Activated CD8-positive, alpha-beta memory T cell treated with anti-CD3 and anti-CD28 coated beads, Interleukin-2, amount 50 U/mL, for 48 hours (primary cell): ENCODE measurements at regions not wholly inside any gene's neighbourhood (a gene's known extent, or its start where the extent isn't known, plus 50 kb on each side); places are given as distances from the start of the nearest gene placed in this dataset.
"Not testable (repeated sequence)": the region's sequence is repeated elsewhere in the genome, so short reads cannot be mapped to it uniquely, and the experiment has no call there.

Experiments
- DNase-seq: peaks from one replicate; pipeline ENCODE4 v3.0.0-alpha.2; 2020

GRCh38 chr11:82533628-82534327 lies 199.9 kb downstream of the FAM181B start:
- DNase-seq: no peak

GRCh38 chr11:82529936-82530335 lies 203.7 kb downstream of the FAM181B start:
- no peak for DNase-seq

- DNase-seq: no peak
Observed at GRCh38 chr11:82527081-82527584, 206.5 kb downstream of the FAM181B start.

DNA sequence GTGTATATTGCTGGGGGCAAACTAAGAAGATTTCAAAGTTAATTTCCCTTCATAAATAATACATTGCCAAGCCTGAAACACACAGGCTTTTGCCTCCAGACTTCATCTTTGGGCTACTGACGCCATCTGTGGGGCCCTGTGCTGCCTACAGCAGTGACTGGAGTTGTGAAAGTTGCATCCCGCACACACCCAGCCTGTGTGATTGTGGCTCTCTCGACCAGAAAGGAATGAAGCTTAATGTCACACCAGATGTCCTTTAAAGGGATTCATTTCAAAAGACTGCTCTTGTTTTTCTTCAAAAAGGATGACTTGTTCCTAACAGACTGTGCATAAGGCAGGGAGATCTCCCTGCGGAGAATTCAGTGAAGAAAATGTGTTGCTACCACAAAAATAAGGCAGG lies 210.5 kb downstream of the FAM181B start:
- DNase-seq: no peak

GRCh38 chr11:82521427-82521826 lies 212.2 kb downstream of the FAM181B start:
- DNase-seq: no peak

DNA sequence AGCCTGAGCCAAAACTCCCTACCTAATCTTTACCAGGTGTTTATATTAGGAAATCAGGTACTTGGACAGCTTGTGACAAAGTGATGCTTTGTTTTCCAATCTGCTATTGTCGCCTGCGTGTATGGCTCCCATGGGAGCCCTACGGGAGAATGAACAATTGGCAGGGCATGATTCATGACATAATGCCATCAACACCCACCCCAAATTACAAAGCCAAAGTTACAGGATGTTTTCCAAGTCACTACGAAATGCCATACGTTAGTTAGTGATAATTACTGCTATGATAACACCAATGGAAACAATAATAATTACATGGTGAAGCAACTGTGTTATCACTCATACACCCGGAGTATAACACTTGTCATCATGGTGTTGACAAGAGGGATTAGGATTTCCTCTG lies 226.4 kb downstream of the FAM181B start:
- DNase-seq: no peak

DNA sequence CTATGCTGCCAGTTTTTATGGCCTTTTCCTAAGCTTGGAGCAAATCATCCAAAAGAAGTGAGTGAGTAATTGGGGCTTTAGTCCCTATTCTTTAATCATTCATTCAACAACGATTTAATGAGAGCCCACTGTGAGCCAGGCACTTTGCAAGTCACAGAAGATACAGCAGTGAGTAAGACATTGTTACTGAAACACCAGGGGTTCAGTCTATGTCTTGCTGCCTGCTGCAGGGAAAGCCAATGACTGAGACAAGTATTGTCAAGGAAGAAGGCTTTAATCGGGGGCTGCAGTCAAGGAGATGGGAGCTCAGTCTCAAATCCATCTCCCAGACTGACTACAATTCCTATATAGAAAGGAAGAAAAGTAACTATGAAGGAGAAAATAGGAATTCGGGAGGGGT lies 228.3 kb downstream of the FAM181B start:
- no peak for DNase-seq

- DNase-seq: not testable (repeated sequence)
Observed at GRCh38 chr11:82501174-82501573, 232.5 kb downstream of the FAM181B start.

GRCh38 chr11:82494988-82495432 lies 238.7 kb downstream of the FAM181B start:
- no peak for DNase-seq

GRCh38 chr11:82474876-82475275 lies 258.8 kb downstream of the FAM181B start:
- no peak for DNase-seq

GRCh38 chr11:82465481-82465880 lies 268.2 kb downstream of the FAM181B start:
- no peak for DNase-seq

GRCh38 chr11:82462608-82463242 lies 270.9 kb downstream of the FAM181B start:
- no peak for DNase-seq

GRCh38 chr11:82458761-82459160 lies 274.9 kb downstream of the FAM181B start:
- DNase-seq: no peak

DNA sequence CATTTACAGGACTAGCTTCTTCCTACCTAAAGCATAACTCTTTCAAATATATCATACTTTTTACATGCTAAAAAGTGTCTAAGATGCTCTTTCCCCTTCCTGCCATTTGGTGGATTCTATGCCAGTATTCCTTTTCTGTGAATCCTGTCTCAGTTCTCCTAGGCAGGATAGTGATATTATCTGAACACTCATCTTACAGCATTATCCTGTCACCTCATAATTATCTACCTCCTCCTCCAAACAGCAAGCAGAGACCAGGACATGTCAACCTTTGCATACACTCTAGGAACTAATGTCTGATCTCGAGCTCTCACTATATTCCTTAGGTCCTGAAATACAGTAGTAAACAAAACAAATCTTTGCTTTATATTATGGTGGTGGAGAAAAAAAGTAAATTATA lies 275.5 kb downstream of the FAM181B start:
- no peak for DNase-seq

- no peak for DNase-seq
Observed at GRCh38 chr11:82450996-82451395, 282.7 kb downstream of the FAM181B start.

DNA sequence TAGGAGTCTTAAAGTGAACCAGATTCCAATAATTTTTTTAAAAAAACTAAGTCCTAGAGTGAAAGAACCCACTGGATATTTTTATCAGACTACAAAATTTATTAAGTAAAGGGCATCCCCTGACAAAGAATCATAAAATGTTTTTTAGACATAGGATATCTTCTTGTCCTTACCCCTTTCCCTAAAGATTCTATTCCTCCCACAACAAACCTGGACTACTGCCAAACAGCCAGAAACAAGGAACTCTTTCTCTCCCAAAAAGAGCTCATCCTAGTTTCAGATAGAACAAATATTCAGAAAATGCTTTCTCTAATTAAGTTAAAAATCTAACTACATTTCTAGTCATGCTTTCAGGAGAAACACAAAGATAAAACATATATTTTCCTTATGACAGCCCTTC lies 327.1 kb downstream of the FAM181B start:
- DNase-seq: no peak

DNA sequence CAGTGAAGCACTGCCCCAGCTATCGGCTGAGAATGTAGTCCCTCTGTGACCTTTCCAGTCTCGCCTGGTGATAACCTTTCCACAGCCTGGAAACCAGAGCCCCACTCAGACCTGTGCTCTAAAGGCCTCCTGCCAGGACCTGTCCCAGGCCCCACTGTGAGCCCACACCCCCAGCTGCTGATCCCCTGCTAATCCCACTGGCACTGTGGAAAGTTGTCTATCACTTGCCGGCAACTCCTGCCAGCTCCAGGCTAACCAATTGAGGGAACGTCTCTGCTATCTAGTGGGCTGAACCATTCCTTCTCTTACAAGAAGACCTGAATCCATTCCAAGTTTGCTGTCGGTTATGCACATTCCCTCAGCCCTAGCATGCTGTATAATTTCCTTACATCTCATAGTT lies 328.2 kb downstream of the FAM181B start:
- no peak for DNase-seq

DNA sequence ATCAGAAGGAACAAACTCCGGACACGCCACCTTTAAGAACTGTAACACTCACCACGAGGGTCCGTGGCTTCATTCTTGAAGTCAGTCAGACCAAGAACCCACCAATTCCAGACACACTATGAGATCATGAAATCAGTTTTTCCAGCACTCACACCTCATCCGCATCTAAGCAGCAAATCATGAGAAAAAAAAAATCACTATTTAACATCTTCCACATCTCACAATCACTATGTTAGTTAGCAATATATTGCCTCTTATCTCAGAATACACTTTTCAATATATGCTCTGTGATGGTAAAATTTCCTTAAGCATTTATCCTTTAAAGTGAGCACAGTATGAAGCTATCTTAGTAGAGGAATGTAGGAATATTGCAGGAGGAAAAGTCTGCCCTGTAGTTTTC lies 328.7 kb downstream of the FAM181B start:
- DNase-seq: no peak

GRCh38 chr11:82403640-82404305 lies 329.9 kb downstream of the FAM181B start:
- no peak for DNase-seq

- DNase-seq: no peak
Observed at GRCh38 chr11:82398300-82398815, 335.3 kb downstream of the FAM181B start.

DNA sequence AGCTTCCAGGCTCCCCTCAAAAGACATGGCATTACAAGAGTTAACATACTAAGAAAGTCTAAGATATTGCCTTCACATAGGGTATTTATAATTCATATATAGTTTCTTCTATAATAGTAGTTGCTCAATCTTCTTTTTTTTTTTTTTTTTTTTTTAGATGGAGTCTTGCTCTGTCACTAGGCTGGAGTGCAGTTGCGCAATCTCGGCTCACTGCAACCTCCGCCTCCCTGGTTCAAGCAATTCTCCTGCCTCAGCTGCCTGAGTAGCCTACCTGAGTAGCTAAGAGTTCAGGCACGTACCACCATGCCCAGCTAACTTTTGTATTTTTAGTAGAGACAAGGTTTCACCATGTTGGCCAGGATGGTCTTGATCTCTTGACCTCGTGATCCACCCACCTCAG lies 337.0 kb downstream of the FAM181B start:
- DNase-seq: not testable (repeated sequence)

DNA sequence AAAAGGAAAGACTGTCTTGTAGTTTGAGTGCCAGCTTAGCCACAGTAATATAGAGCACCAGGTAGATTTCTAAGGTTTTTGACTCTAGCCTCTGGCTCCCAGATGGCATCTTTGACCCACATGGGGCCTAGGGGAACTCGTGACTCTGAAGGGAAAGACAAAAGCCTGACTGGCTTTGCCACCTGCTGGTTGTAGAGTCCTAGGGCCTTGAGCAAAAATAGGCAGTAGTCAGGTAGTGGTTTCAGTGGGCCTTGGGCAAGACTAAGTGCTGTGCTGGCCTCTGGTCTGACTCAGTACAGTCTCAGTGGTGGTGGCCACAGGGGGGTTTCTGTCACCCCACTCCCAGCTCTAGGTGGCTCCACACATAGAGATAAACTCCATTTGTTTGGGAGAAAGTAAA lies 349.4 kb downstream of the FAM181B start:
- no peak for DNase-seq

DNA sequence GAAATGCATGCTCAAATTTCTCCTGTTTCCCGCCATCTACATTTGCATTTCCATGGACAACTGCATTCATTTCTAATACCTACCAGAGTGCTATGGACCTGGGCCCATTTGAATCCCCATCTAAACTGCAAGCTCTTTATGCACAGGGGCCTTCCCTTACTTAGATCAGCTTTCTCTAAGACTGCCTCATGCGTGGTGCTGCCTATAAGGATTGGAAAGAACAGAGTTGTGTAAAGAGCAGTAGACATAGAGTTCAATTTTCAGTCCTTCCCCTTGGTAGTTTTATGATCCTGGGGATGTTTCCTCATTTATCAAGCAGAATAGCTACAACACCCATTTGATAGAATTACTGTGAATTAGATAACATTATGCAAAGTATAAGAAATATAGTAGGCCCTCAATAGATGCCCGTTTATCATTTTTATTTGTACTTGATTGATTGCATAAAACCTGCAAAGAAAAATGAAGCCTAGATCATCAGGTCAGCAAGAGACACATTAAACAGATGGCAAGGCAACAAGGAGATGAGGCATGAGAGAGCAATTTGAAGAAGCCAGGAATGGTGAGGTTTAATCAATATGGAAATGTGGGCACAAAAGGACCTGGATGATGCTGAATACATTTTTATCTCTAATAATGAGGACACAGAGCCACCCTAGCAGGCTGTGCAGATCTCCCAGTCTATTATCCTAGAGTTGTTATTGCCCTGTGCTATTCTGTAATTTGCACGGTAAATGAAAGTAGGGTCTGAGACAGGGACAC lies 359.7 kb downstream of the FAM181B start:
- no peak for DNase-seq
